Cardiac septum (tissue), 1 donor: ENCODE measurements at regions not wholly inside any gene's neighbourhood (a gene's known extent, or its start where the extent isn't known, plus 50 kb on each side); places are given as distances from the start of the nearest gene placed in this dataset.

Source experiments
- DNase-seq: peaks from one replicate; pipeline ENCODE4 v3.0.0-alpha.2; 2020; ENCODE audit warnings: low spot score
- intact Hi-C: fragments of 100-400 bp; cut with DNase I; formaldehyde crosslinking; loops from one replicate; pipeline ENCODE4 v1.14.0; 2022
- donor health status: DM: no; HTN: no; CAD: no.

DNA sequence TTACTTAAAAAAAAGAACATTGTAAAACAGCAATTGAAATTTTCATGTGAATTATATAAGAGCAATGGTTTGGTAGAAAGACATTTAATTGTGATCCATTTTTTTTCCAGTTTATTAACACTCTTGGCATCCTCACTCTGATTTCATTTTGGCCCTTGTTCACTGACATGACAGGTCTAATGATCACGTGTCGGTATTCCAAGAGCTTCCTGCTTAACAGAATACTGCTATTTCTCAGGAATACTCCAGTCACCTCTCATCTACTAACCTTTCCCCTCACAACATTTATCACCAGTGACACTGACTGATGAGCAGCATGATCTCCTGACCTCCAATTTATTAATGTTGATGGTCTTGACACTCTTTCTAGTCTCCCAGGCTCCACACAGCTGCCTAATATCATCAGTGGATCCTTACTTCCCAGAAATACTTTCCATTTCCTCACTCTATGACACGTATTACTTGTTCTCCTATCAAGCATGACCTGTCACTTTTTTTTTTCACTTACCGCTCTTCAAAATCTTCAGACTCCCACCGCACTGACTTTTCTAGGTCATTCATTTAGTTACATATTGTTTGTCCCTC, 847.8 kb upstream of the SLIT2 start:
- DNase-seq = no peak
- intact Hi-C loops = no loop called here

DNA sequence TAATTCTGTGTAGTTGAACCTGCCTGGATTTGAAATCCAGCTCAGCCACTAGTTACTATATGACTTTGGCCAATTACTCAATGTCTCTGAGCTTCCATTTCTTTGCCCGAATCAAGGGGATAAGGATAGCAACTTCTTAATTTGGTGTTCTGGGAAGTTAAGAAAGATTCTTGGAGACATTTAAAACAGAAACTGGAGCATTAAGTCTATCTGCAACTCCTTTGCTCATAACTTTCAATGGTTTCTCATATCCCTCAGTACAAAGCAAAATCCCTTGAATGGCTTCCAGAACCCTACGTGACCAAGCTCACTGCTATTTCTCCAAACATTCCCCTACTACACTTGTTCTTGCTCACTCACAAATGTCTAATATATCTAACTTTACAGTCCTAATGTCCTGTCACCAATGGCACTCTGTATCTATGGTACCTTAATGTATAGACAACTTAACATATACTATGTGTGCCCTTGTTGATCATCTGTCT, 849.1 kb upstream of the SLIT2 start:
- no peak for DNase-seq
- intact Hi-C loops = no loop called here

DNA sequence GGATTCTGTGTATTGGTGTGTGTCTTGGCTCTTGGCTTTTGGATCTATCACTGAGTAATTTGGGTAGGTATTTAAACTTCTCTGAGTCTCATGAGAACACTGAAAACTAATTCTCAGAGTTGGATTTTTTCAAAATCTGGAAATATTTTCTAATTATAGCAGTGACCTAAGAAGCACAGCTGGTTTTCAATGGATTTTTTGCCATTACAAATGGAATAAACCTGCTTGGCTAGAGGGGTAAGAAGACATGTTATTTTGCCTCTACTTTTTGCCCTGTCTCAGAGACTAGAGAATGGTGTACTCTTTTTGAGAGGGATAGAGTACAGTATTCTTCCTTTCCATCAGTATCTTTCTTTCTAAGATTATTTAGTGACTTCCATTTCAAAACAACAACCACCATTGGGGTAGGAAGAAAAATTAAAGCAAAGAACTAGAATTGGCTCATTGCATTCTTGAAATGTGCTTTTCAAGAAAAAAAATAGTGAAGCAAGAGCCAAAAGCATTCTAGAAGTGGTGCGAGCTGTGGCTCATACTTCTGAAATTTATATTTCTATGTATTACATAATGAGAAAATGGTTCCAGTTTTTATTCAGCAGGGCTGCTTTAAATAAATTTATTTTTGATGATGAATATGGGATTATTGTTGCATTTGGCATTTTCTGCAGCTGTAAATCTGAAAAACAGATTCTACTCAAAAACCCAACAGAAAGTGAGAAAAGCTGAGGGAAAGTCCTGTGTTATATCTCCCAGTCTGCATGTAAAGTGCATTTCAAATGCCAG, 850.2 kb upstream of the SLIT2 start:
- DNase-seq = no peak

DNA sequence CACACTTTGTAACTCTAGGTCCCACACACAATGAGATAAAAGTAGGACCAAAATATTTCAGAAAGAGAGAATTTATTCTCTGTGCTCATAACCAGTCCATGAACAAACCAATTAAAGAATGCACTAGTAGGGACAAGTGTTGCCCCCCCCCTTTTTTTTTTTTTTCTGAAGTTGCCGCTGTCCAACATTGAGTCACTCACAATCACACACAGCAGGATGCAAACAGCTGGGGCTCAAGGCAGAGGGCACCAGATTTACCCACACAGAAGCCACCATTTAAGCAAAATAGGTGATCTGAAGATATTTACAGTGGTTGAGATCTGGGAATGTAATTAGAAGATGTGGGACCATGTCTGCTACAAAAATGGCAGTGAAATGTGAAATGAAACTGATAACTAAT, 850.9 kb upstream of the SLIT2 start:
- DNase-seq = no peak
- intact Hi-C loops = no loop called here

More for the DNA sequence above, 850.2 kb upstream of the SLIT2 start:
- intact Hi-C loops = no loop called here

DNA sequence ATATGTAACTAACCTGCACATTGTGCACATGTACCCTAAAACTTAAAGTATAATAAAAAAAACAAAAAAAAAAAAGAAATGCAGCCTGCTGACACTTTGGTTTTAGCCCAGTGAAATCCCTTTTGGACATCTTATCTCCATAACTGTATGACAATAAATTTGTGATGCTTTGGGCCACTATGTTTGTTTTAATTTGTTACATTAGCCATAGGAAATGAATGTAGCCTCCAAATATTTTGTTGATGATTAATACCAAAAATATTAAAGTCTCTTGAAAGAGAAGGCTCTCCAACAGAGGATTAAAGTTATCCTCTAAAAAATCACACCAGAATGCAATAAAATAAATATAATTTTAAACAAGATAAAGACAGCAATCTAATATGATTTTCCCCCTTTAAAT, 852.7 kb upstream of the SLIT2 start:
- DNase-seq = no peak
- intact Hi-C loops = no loop called here

DNA sequence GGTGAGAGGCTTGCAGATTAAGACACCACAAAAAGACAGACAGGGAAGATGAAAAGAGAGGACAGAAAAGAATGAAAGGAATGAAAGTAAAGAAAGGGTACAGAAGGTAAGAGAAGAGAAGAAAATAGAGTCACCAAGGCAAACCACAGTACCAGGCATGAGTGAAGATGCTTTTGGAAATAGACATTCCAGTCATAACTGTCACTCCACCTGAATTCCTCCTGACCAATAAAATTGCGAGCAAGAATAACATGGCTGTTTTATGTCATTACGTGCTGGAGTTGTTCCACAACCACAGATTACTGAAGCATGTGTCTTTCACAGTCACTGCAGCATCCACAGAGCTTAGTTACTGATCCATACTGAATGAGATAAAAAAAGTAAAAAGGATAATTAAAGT, 864.9 kb upstream of the SLIT2 start:
- intact Hi-C loops = no loop called here
- DNase-seq = no peak

DNA sequence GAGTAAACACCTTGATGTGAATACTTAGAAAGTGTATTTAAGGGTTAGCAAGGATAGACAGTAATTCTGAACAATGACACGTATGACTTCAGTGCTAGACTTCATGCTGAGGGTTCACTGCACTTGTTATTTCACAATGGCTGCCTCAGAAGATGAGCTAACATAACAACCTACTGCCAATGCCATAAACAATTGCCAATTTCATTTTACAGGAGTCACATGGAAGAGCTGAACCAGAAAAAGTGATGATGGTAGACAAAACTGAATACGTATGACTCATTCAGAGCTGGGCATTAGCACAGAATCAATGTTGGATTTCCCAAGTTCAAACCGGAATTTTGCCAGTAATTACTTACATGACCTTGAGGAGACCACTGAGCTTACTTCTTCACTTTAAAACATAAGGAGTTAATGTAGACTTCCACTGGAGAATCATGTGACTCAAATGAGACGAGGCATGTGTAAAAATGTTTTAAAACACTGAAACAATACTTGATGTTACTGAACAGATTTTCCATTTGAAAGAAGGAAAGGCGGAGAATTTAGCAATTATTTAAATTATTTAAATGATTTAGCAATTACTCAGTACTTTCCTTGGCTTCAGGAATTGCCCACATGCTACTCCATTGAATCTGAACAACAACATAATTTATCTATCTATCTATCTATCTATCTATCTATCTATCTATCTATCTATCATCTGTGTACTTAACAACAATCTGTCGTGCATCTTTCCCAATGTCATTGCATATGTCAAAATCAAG, 868.5 kb upstream of the SLIT2 start:
- no peak for DNase-seq
- intact Hi-C loops = no loop called here

DNA sequence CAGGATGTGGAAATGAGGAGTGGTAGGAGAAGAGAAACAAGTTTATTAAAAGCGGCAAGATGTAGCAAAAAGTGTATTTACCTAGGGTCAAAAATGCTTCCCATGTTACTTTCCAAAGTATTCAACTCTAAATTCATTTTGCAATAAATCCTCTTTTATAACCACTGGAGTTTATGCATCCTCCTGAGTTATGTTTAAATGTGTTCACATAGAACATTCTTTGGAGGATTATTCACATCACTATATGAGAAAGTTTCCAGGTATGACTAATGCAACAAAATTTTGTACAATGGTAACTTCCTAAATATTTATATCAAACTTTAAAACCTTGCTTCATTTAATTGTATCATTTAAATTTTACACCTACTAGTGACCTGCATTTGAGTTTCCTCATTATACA, 870.6 kb upstream of the SLIT2 start:
- no peak for DNase-seq
- intact Hi-C loops = no loop called here

DNA sequence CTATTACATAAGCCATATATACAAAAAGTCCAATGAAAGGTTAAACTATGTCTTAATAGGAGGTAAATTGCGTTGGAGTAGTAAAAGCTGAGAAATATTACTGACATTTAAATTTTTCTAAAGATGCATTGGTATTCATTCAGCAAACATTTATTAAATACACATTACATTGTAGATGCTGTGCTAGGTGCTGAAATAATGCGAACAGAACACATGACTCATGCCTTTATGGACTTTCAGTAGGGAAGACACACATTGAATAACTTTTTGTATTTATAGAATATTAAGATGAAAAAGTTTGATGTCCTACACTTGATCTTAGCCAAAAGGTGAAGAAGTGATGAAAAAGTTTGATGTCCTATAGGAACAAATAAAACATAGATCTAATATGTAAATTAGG, 871.1 kb upstream of the SLIT2 start:
- intact Hi-C loops = no loop called here
- no peak for DNase-seq

DNA sequence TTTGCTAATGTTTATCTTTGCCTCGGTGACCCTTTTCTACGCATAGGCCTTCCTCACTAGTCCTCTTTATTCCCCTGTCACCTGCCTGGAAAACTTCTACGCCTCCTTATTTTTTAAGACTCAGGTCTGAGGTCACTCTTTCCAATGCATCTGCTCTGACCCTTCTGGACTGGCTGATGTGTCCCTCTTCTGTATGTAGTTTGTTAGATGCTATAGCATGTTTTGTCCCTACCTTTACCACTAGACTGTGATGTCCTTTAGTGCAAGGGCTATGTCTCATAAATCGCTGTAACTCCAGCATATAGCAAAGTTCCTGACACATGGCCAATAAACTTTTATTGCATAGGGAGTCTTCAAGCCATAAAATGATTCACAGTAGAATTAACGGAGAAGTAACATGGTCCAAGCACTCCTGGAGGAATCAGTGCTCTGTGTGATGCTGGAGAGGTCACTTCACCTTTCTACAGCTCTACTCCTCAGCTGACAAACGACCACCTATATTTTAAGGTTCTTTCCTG, 872.5 kb upstream of the SLIT2 start:
- intact Hi-C loops = no loop called here
- no peak for DNase-seq

DNA sequence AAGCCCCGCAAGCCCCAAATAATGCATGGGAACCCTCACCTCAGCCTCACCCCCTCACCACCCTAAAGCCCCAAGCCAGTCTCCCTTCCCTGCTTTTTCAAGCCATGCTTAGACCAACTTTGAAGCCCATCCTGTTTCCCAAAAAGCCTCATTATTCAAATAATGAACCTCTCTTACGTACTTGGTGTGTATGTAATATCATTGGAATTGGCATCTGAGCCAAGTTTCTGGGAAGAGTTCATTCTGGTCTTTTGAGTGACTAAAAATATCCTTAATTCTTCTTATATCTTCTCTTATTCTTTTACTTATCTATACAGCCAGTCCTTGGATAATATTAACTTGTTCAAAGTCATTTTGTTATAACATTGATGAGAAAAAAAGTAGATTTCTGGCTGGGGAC, 875.8 kb upstream of the SLIT2 start:
- DNase-seq = no peak
- intact Hi-C loops = no loop called here

DNA sequence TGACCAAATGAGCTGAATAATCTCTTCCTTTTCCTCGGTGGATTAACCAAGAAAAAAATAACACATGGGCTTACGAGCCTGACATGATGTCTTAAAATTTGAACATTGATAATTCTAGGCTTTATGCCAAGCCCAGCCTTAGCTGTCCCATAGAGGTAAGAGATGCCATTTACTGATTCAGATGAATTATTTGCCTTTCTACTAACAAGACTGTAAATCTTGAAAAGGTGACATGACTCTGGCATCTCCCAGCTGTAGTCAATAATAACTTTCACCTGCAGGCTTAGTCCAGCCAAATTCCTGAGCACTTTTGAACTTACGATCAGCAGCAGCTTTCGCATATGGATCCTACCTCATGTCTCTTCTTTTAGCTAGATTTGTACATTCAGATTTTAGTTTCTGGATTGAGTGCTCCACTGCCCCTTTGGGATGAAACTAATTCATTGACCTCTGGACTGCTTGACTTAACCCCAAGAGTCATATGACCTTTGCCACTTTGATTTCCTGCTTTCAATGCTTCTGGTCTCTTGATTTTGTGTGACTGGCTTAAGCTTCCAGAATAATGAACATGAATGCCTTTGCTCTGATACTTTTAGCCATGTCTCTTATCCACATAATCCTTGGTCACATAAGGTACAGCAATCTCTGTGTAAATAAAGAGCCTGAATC, 876.4 kb upstream of the SLIT2 start:
- intact Hi-C loops = no loop called here
- no peak for DNase-seq

DNA sequence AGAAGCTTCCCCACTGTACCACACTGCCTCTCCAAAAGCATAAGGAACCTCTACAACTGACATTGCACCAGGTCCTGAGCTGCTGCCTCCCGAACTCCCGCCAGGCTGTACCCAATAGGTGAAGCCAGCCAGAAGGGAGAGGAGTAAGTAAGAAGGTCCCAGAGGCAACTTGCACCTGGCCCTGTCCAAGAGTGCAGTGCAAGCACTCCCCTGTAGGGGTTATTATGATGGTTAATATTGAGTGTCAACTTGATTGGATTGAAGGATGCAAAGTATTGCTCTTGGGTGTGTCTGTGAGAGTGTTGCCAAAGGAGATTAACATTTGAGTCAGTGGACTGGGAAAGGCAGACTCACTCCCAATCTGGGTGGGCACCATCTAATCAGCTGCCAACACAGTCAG, 879.3 kb upstream of the SLIT2 start:
- no peak for DNase-seq
- intact Hi-C loops = no loop called here

DNA sequence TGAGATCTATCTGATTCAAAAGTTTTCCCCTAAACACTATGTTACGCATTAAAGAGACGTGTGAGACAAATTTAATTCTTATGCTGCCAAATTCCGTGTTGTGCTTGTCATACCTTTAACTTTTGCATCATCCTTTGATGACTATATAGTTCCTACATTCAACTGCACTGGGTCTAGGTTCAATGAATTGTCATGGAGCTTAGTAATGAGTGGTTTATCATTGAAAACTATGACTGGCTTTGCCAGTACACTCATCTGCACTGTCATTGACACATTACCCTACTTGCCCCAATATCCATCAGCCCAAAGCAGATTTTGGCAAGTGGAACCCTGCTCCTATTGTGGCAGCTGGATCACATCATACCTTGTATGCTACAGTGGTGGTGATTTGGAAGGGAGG, 882.9 kb upstream of the SLIT2 start:
- intact Hi-C loops = no loop called here
- no peak for DNase-seq

DNA sequence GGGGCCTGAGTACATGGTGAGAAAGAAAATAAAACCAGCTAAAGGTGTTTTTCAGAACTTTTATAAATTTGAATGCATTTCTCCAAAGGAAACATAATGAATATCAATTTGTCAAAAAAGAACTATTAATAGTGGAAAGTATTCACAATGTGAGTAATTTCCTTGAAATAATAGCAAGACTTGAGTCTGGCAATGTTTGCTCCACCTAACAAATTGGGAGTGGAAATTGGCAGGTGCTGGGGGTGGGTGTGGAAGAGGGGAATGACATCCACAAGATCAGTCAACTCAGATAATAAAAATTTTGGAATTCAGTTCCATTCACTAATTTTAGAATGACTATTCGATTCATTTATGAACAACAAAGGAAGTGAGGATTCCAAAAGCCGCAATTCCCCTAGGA, 884.8 kb upstream of the SLIT2 start:
- intact Hi-C loops = no loop called here
- DNase-seq = no peak

DNA sequence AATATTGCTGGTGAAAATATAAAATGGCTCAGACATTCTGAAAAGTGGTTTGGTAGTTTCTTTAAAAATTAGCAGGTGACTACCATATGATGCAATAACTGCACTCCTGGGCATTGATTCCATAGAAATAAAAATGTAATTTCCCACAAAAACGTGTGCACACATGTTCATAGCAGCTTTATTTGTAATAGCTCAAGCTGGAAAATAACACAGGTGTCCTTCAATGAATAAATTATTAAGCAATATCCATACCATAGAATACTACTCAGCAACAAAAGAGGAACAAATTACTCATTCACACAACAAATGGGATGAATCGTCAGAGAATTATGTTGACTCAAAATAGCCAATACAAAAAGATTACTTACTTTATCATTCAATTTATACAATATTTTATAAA, 893.7 kb upstream of the SLIT2 start:
- intact Hi-C loops = no loop called here
- no peak for DNase-seq

DNA sequence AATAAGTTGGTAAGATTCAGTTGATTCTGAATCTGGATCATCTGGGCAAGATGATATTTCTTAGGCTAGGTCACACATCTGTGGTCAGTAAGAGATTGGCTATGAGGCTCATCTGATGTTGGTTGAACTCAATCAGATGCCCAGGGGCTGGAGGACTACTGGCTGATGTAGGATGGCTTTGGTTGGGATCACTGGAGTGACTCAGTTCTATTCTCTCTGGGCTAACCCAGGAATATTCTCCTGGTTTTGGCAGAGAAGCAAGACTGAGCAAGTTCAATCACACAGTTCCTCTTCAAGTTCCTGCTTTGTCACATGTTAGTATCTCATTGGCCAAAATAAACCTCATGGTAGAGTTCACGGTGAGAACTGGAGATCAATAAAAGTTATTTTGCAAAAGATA, 902.3 kb upstream of the SLIT2 start:
- intact Hi-C loops = no loop called here
- no peak for DNase-seq

DNA sequence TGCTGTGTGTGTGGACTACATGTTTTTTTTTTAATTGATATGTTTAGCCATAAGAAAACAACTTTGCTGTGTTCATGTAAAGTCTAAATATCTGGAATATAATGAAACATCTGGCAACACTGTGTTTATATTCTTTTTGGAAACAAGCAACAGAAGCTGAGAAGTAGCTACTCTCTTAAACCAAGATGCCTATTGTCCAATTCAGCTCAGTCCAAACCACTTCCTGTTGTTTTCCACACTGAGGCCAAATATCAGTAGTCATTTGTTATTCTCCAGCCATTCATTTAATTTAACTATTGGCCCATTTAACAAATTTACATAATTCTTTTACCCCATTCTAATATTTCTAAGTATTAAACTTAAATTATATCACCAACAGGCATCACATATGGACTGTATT, 903.0 kb upstream of the SLIT2 start:
- DNase-seq = no peak
- intact Hi-C loops = no loop called here

DNA sequence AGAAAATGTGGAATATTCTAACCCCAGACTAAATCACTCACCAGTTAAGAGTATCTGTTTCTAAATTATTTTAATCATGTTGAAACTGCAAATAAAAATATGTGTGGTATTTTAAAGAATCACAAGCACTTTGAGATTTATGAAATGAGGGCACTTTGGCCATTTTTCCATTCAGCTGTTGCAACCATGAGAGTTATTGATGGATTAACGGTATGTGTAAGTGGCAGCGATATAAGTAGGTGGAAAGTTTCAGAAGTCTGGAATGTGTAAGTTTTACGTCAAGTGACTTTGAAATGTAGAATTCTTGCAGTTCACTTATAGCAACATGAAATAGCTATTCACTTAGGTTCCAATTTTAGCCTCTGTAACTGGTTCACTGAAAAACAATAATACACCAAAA, 905.1 kb upstream of the SLIT2 start:
- intact Hi-C loops = no loop called here
- no peak for DNase-seq

DNA sequence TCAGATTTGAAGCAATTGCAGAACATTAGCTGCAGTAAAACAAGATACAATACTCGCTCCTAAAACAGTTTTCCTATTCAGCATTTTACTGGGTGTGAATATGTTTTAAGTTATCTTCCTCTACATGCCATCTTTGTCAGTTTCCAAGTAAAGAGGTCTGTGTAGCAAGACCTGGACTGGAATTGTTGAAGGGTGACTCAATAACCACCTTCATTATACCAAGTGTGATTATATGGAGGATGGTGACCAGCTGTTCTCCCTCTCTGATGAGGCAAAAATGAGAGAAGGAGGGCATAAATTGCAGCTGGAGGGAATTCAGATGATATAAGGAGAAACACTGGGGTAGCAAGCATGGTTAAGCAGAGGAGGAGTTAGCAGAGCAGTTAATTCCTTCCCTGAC, 922.1 kb upstream of the SLIT2 start:
- no peak for DNase-seq
- intact Hi-C loops = no loop called here
